Hepatocyte (in vitro differentiated cells): ENCODE measurements at regions not wholly inside any gene's neighbourhood (a gene's known extent, or its start where the extent isn't known, plus 50 kb on each side); places are given as distances from the start of the nearest gene placed in this dataset.

Experiments used
- DNase-seq: peaks from one replicate; pipeline ENCODE4 v3.0.0-alpha.2; 2016; ENCODE audit warnings: low spot score
- H2AFZ ChIP-seq: fragments of 200-600 bp; sonication (generic); 2 replicates; pipeline ENCODE4 v1.6.0; 2016; ENCODE audit warnings: antibody characterized with exemption, mild to moderate bottlenecking
- H3K27ac ChIP-seq: fragments of 200-600 bp; sonication (generic); 2 replicates; pipeline ENCODE4 v1.5.1; 2016; ENCODE audit warnings: mild to moderate bottlenecking
- H3K27me3 ChIP-seq: fragments of 200-600 bp; sonication (generic); 2 replicates; pipeline ENCODE4 v1.6.1; 2016
- H3K36me3 ChIP-seq: fragments of 200-600 bp; sonication (generic); replicated peaks from 2 replicates; pipeline ENCODE4 v1.5.1; 2016; ENCODE audit warnings: low read depth; ENCODE audit not compliant: insufficient read depth
- H3K4me1 ChIP-seq: fragments of 200-600 bp; sonication (generic); 2 replicates; pipeline ENCODE4 v1.5.1; 2016; ENCODE audit warnings: mild to moderate bottlenecking, moderate library complexity; ENCODE audit not compliant: insufficient read depth
- H3K4me2 ChIP-seq: fragments of 200-600 bp; sonication (generic); 2 replicates; pipeline ENCODE4 v1.6.0; 2016
- H3K4me3 ChIP-seq: fragments of 200-600 bp; sonication (generic); 2 replicates; pipeline ENCODE4 v1.5.1; 2016; ENCODE audit warnings: mild to moderate bottlenecking
- H3K79me2 ChIP-seq: fragments of 200-600 bp; sonication (generic); 2 replicates; pipeline ENCODE4 v1.6.0; 2017; ENCODE audit warnings: mild to moderate bottlenecking
- H3K9me2 ChIP-seq: fragments of 200-600 bp; sonication (generic); replicated peaks from 2 replicates; pipeline ENCODE4 v1.6.0; 2017; ENCODE audit warnings: mild to moderate bottlenecking; ENCODE audit not compliant: insufficient read depth
- H3K9me3 ChIP-seq: fragments of 200-600 bp; sonication (generic); 2 replicates; pipeline ENCODE4 v1.5.1; 2016; ENCODE audit warnings: low read depth, mild to moderate bottlenecking
- H4K20me1 ChIP-seq: fragments of 200-600 bp; sonication (generic); 2 replicates; pipeline ENCODE4 v1.6.0; 2016; ENCODE audit warnings: mild to moderate bottlenecking; ENCODE audit not compliant: insufficient read depth, poor library complexity, severe bottlenecking
- CTCF ChIP-seq: fragments of 200-600 bp; sonication (generic); IDR thresholded peaks from 2 replicates; pipeline ENCODE4 v1.5.1; 2016; ENCODE audit warnings: antibody characterized with exemption, mild to moderate bottlenecking; ENCODE audit not compliant: poor library complexity
- EZH2 ChIP-seq: fragments of 200-600 bp; sonication (generic); IDR thresholded peaks from 2 replicates; pipeline ENCODE4 v1.6.1; 2016; ENCODE audit warnings: antibody characterized with exemption, mild to moderate bottlenecking, borderline replicate concordance
- EZH2phosphoT487 ChIP-seq: fragments of 200-600 bp; sonication (generic); IDR thresholded peaks from one replicate; pipeline ENCODE4 v1.6.1; 2018; ENCODE audit warnings: antibody characterized with exemption, mild to moderate bottlenecking, low read depth, moderate library complexity; ENCODE audit not compliant: unreplicated experiment, severe bottlenecking
- WGBS: methylation state at CpG from one replicate; pipeline ENCODE4 v1.1.6; 2016; ENCODE audit warnings: low lambda C conversion rate; ENCODE audit errors: missing lambda C conversion rate; 5-methylcytosine and 5-hydroxymethylcytosine counted together

DNA sequence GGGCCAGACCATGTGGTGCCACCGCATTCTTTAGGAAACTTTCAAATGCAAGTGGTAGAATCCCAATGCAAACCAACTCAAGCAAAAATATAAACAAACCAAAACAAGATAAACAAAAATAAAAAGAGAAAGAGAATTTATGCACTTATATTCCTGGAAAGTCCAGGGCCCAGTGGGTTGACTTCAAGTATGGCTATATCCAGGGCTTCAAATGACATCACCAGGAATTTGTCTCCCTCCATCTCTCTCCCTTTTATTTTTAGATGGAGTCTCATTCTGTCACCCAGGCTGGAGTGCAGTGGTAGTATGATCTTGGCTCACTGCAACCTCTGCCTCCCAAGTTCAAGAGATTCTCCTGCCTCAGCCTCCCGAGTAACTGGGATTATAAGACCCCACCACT, 56.1 kb upstream of the PNRC1 start:
- TF ChIP-seq EZH2 (no peak), EZH2phosphoT487 (no peak), CTCF (no peak)
- DNase-seq = no peak
- H4K20me1 ChIP-seq = no peaks in the 10 kb centered on the region
- no peak overlapping the region for H2AFZ ChIP-seq
- no peaks in the 10 kb centered on the region for H3K9me2 ChIP-seq
- H3K4me1 ChIP-seq = peaks cover 16% of the 10 kb centered on the region
- H3K36me3 ChIP-seq = no peaks in the 10 kb centered on the region
- H3K9me3 ChIP-seq = no peaks in the 10 kb centered on the region
- 81% methylated on average over 2 of the region's 2 CpGs for WGBS
- no peak overlapping the region for H3K27ac ChIP-seq
- no peaks in the 10 kb centered on the region for H3K79me2 ChIP-seq
- no peaks in the 10 kb centered on the region for H3K27me3 ChIP-seq
- H3K4me2 ChIP-seq = no peak overlapping the region
- H3K4me3 ChIP-seq = no peak overlapping the region

- no peak for DNase-seq
- Histone ChIP-seq H3K9me2 (no peaks in the 10 kb centered on the region), H3K27ac (peak overlapping the region; percentile 15), H4K20me1 (no peaks in the 10 kb centered on the region), H3K79me2 (no peaks in the 10 kb centered on the region), H2AFZ (no peak overlapping the region), H3K9me3 (no peaks in the 10 kb centered on the region), H3K36me3 (no peaks in the 10 kb centered on the region), H3K27me3 (no peaks in the 10 kb centered on the region), H3K4me3 (no peak overlapping the region), H3K4me1 (peaks cover 16% of the 10 kb centered on the region), H3K4me2 (no peak overlapping the region)
- TF ChIP-seq CTCF (no peak), EZH2phosphoT487 (no peak), EZH2 (no peak)
- 88% methylated on average over 4 of the region's 4 CpGs for WGBS
Observed at GRCh38 chr6:89023591-89024441, 56.7 kb upstream of the PNRC1 start.

DNA sequence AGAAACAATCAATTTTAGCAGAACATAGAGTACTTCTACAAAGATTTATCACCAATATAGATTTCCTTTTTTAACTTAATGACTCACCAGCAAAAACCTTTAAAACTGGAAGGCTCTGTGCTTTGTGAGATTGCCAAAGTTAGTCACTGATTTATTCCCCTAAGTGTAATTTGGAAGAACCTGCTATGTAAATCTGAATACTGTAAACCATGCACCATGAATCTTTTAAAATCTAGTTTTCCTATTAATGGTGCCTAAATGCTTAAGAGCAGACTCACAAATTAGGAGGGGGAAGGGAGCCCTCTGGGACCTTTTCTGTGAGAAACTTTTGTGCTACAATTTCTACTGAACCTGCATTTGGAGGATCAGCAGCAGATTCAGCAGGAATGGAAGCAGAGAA, 57.8 kb upstream of the PNRC1 start:
- no peak overlapping the region for H2AFZ ChIP-seq
- no peak for DNase-seq

More for the DNA sequence above, 57.8 kb upstream of the PNRC1 start:
- Histone ChIP-seq H3K36me3 (no peaks in the 10 kb centered on the region), H3K27ac (peak overlapping the region; percentile 46), H3K4me2 (no peak overlapping the region), H3K4me1 (peaks cover 16% of the 10 kb centered on the region), H3K79me2 (no peaks in the 10 kb centered on the region), H3K4me3 (no peak overlapping the region), H3K9me2 (no peaks in the 10 kb centered on the region), H3K9me3 (no peaks in the 10 kb centered on the region), H3K27me3 (no peaks in the 10 kb centered on the region), H4K20me1 (no peaks in the 10 kb centered on the region)
- no peak for TF ChIP-seq EZH2phosphoT487
- TF ChIP-seq EZH2 = no peak
- TF ChIP-seq CTCF = no peak
